ENCODE measurements at regions not wholly inside any gene's neighbourhood (a gene's known extent, or its start where the extent isn't known, plus 50 kb on each side); places are given as distances from the start of the nearest gene placed in this dataset.
"Not testable (repeated sequence)": the region's sequence is repeated elsewhere in the genome, so short reads cannot be mapped to it uniquely, and the experiment has no call there.

DNA sequence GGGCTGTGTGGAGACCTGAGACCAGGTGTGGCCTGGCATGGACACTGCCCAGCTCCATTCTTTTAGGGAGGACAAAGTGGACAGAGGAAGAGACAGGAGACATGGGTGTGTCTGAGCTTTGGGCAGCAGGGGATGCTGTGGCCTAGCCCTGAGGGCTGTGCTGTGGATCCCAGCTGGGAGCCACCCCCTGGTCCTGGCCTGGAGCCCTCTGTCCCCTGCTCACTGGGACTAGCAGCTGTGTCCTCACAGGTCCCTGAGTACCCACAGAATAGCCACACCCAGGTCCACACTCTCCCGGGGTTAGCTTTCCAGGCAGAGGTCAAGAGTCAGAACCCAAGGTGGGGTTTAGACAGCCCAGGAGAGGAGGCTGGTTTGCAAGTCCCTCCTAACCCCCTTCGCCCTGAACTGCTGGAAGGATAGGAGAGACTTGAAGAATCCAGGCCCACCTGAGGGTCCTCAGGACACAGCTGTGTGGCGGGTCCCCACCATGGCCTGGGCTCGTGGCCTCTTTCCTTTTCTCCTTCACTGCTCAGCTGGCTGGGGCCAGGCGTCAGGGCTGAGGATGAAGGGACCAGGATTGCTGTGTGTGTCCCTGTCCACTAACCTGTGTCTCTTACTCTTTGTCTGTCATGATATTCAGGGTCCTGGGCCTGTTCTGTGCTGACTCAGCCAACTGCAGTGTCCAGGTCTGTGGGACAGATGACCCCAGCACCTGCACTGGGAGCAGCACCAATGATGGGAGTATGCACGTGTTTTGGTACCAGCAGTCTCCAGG lies 78.5 kb upstream of the VPREB1 start:
- TF ChIP-seq, protein P1, sequence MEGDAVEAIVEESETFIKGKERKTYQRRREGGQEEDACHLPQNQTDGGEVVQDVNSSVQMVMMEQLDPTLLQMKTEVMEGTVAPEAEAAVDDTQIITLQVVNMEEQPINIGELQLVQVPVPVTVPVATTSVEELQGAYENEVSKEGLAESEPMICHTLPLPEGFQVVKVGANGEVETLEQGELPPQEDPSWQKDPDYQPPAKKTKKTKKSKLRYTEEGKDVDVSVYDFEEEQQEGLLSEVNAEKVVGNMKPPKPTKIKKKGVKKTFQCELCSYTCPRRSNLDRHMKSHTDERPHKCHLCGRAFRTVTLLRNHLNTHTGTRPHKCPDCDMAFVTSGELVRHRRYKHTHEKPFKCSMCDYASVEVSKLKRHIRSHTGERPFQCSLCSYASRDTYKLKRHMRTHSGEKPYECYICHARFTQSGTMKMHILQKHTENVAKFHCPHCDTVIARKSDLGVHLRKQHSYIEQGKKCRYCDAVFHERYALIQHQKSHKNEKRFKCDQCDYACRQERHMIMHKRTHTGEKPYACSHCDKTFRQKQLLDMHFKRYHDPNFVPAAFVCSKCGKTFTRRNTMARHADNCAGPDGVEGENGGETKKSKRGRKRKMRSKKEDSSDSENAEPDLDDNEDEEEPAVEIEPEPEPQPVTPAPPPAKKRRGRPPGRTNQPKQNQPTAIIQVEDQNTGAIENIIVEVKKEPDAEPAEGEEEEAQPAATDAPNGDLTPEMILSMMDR (IDR thresholded peaks at IDR 0.05) = no peak
- Mint-ChIP-seq H3K27ac (peak overlapping the region; percentile 97), H3K36me3 (ENCODE audit: low read depth) (no peaks in the 10 kb centered on the region), H3K27me3 (no peaks in the 10 kb centered on the region), H3K4me1 (peaks cover 92% of the 10 kb centered on the region), H3K4me3 (peak overlapping the region; percentile 16), H3K9me3 (no peaks in the 10 kb centered on the region)
- ATAC-seq (ENCODE audit: low read depth) (no peak), DNase-seq (no peak)
- CTCF ChIA-PET = interaction anchor here (1.5 to 7.3 kb wide), 6 partner anchors 8 to 136 kb away, joined by 5 to 43 read pairs (median 18); no protein-coding TSS in a partner anchor
- POLR2A ChIA-PET = interaction anchor here (0.5 to 5.9 kb wide), 6 partner anchors 31 to 691 kb away, joined by 3 to 73 read pairs (median 4); no protein-coding TSS in a partner anchor
- intact Hi-C loops (cut with micrococcal nuclease) = no loop called here

DNA sequence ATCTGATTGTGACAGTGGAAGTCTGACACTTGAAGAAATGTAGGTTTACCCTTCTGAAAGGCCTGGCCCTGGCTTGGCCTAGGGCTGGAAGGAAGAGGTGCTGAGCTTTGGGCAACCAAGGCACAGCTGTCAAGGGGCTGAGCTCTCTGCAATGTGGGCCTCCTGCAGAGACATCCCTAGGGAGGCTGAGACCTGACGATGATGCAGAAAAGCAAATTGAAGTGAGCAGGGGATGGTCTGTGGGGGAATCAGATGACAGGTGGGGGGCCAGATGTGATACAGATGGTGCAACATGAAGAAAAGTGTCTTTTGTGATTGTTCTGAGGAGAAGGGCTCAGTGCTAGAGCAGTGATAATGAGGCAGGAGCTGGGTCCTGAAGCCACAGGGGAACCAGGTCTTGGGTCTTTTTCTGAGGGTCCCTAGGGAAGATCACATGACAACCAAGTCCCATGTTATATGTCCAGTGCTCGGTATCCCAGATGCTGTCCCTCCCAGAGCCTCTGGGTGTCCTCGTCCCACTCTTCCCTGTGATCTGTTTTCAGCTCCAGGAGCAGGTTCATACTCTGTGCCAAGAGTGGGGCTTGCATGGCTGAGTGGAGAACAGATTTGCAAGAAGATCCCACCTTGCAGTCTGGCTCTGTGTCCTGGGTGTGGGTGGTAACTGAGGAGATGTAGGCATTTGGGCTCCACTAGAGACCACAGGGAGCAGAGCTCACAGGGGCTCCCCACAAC lies 79.9 kb upstream of the VPREB1 start:
- ATAC-seq (ENCODE audit: low read depth) (no peak), DNase-seq (no peak)
- Mint-ChIP-seq H3K27ac (peak overlapping the region; percentile 97), H3K9me3 (peaks cover 2% of the 10 kb centered on the region), H3K36me3 (ENCODE audit: low read depth) (no peaks in the 10 kb centered on the region), H3K4me3 (peak overlapping the region; percentile 49), H3K4me1 (peaks cover 84% of the 10 kb centered on the region), H3K27me3 (no peaks in the 10 kb centered on the region)
- intact Hi-C loops (cut with micrococcal nuclease) = no loop called here
- ChIA-PET POLR2A (interaction anchor here (0.6 to 5.9 kb wide), 7 partner anchors 32 to 791 kb away, joined by 3 to 73 read pairs (median 5); no protein-coding TSS in a partner anchor), CTCF (interaction anchor here (0.6 to 7.3 kb wide), 8 partner anchors 7 to 155 kb away, joined by 3 to 43 read pairs (median 12); no protein-coding TSS in a partner anchor)
- TF ChIP-seq, protein P1 (IDR thresholded peaks at IDR 0.05) = no peak

DNA sequence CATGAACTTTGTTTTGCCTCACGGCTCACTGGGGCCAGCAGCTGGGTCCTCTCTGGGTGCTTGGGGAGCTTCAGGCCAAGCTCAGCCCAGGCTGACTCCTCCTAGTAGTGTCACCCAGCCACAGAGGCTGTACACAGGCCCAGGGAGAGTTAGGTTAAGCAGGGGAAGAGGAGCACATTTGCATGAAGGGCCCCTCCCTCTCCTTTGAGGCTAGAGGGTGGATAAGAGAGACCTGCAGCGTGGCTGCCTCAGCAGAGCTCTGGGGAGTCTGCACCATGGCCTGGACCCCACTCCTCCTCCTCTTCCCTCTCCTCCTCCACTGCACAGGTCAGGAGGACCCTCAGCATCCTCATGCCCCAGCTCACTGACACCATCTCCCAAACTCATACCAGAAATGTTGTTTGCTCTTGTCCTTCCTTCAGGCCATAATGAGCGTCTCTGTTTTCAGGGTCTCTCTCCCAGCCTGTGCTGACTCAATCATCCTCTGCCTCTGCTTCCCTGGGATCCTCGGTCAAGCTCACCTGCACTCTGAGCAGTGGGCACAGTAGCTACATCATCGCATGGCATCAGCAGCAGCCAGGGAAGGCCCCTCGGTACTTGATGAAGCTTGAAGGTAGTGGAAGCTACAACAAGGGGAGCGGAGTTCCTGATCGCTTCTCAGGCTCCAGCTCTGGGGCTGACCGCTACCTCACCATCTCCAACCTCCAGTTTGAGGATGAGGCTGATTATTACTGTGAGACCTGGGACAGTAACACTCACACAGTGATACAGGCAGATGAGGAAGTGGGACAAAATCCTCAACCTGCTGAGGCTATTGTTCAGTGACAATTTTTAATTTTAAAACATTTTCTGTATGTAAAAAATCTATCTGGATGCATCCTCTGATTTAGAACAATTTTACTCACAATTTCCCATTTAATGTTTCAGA lies 82.4 kb upstream of the VPREB1 start:
- ChIA-PET CTCF (interaction anchor here (0.7 to 3.8 kb wide), 11 partner anchors 8 to 792 kb away, joined by 3 to 28 read pairs (median 4); no protein-coding TSS in a partner anchor), POLR2A (interaction anchor here (0.6 to 2.6 kb wide), 13 partner anchors 9 to 791 kb away, joined by 3 to 44 read pairs (median 6); no protein-coding TSS in a partner anchor)
- Mint-ChIP-seq H3K4me3 (peak overlapping the region; percentile 85), H3K36me3 (ENCODE audit: low read depth) (no peaks in the 10 kb centered on the region), H3K4me1 (peaks cover 83% of the 10 kb centered on the region), H3K27me3 (no peaks in the 10 kb centered on the region), H3K27ac (peak overlapping the region; percentile 97), H3K9me3 (peaks cover 2% of the 10 kb centered on the region)
- TF ChIP-seq, protein P1 (IDR thresholded peaks at IDR 0.05) = no peak
- peak; percentile 47 for DNase-seq
- intact Hi-C loops (cut with micrococcal nuclease) = no loop called here
- peak; percentile 92 for ATAC-seq (ENCODE audit: low read depth)

DNA sequence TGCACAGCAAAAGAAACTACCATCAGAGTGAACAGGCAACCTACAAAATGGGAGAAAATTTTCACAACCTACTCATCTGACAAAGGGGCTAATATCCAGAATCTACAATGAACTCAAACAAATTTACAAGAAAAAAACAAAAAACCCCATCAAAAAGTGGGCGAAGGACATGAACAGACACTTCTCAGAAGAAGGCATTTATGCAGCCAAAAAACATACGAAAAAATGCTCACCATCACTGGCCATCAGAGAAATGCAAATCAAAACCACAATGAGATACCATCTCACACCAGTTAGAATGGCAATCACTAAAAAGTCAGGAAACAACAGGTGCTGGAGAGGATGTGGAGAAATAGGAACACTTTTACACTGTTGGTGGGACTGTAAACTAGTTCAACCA lies 83.8 kb upstream of the VPREB1 start:
- H3K27ac Mint-ChIP-seq; DNase-seq; POLR2A ChIA-PET; H3K9me3 Mint-ChIP-seq; ATAC-seq (ENCODE audit: low read depth); H3K36me3 Mint-ChIP-seq (ENCODE audit: low read depth); intact Hi-C loops (cut with micrococcal nuclease); CTCF ChIA-PET; H3K27me3 Mint-ChIP-seq; H3K4me3 Mint-ChIP-seq: not testable (repeated sequence)
- peaks cover 81% of the 10 kb centered on the region for H3K4me1 Mint-ChIP-seq

DNA sequence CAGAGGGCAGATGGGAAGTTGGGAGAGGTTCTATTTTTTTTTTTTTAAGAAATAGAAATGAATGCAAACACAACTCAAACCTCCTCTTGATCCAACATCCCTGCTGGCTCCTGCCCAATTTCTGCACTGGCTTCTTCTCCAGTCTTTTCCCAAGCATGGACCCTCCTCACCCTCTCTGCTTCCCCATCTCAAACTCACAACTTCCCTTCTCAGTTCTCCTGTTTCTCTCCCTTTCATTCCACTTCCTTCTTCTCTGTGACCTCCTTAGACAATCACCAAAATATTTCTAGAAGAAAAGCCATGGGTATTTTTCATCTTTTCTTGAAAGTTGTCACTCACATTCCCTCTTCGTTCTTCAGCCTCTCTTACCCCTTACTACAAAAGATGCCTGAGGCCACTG lies 85.2 kb upstream of the VPREB1 start:
- POLR2A ChIA-PET = interaction anchor here (3.7 kb wide), 1 partner anchor 9 kb away, joined by 44 read pairs; no protein-coding TSS in a partner anchor
- Mint-ChIP-seq H3K4me3 (no peak overlapping the region), H3K27me3 (no peaks in the 10 kb centered on the region), H3K36me3 (ENCODE audit: low read depth) (no peaks in the 10 kb centered on the region), H3K4me1 (peaks cover 73% of the 10 kb centered on the region), H3K27ac (peak overlapping the region; percentile 79), H3K9me3 (peaks cover 2% of the 10 kb centered on the region)
- no peak for DNase-seq
- intact Hi-C loops (cut with micrococcal nuclease) = no loop called here
- CTCF ChIA-PET = interaction anchor here (0.8 to 3.9 kb wide), 6 partner anchors 9 to 76 kb away, joined by 3 to 43 read pairs (median 32); no protein-coding TSS in a partner anchor
- TF ChIP-seq, protein P1 (IDR thresholded peaks at IDR 0.05) = no peak
- no peak for ATAC-seq (ENCODE audit: low read depth)

Measured in activated B cell treated with CpG ODN at 0.5 μM for 24 hours (primary cell).